Stimulated activated CD4-positive, alpha-beta T cell treated with anti-CD3 and anti-CD28 coated beads, Interleukin-2, amount 100 ng/mL, for 24 hours (primary cell): ENCODE measurements at regions not wholly inside any gene's neighbourhood (a gene's known extent, or its start where the extent isn't known, plus 50 kb on each side); places are given as distances from the start of the nearest gene placed in this dataset.
"Not testable (repeated sequence)": the region's sequence is repeated elsewhere in the genome, so short reads cannot be mapped to it uniquely, and the experiment has no call there.

Experiments used
- DNase-seq, 2 donors: peaks; one replicate each; pipeline ENCODE4 v3.0.0-alpha.2; 2020

DNA sequence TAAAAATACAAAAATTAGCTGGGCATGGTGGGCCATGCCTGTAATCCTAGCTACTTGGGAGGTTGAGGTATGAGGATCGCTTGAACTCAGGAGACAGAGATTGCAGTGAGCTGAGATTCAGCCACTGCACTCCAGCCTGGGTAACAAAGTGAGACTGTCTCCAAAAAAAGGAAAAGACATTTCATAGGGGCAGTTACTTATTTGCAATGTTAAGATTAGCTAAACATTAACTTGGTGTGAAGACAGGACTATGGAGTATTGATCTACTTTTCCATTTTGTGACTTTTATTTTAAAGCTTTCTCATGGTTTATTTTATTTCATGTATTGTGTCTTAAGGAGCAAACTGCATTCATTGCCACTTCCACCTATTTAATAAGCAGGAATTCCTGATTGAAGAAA lies 153.0 kb downstream of the UTRN start:
- no peak for DNase-seq

DNA sequence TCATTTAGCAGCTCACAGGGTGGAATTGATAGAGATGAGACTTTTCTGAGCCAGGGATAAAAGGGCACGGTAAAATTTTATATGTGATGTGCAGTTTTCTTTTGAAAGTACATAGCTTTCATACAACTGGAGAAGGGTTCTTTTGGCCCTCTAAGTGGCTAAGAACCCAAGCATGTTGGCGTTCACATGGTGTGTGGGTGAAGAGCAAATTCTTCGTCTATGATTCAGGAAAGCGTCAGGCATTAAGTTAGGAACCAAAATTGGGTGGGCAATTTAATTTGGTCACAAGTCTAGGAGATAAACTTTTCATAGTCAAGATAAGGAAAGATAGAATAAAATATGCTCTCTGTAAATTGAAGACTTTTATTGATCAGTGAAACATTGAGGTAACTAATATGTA lies 153.9 kb downstream of the UTRN start:
- DNase-seq = no peak

DNA sequence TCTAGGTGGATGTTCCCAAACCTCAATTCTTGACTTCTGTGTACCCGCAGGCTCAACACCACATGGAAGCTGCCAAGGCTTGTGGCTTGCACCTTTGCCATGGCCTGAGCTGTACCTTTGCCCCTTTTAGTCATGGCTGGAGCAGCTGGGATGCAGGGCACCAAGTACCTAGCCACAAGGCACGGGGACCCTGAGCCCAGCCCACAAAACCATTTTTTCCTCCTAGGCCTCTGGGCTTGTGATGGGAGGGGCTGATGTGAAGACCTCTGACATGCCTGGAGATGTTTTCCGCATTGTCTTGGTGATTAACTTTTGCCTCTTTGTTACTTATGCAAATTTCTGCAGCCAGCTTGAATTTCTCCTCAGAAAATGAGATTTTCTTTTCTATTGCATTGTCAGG lies 156.7 kb downstream of the UTRN start:
- DNase-seq = not testable (repeated sequence)

DNA sequence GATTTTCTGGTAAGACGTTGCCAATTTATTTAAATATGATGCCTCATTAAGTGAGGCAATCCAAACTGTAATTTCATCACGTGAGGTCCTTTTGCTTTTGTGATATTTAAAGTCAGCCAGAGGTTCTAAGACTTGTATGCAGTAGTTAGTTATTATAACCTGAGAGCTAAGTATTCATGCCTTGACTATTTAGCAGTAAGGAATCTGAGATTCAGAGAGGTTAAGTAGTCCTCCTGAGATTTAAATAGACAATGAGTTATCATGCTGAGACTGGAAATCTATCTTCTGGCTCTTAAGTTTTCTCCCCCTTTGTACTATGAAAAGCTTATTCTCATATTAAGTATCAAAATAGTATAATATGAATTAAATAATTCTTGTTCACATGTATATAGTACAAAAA lies 158.0 kb downstream of the UTRN start:
- no peak for DNase-seq

DNA sequence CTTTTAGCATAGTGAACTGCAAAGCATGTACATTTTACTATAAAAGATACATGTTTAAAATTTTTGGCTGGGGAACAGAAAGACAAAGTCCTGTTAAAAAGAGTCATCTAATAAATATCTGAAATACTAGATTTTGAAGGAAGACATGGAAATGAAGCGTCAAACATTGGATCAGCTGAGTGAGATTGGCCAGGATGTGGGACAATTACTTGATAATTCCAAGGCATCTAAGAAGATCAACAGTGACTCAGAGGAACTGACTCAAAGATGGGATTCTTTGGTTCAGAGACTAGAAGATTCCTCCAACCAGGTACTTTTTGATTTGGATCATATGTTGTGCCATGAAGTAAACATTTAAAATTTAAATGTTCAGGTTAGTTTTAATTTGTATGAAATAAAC lies 162.3 kb downstream of the UTRN start:
- no peak for DNase-seq

DNA sequence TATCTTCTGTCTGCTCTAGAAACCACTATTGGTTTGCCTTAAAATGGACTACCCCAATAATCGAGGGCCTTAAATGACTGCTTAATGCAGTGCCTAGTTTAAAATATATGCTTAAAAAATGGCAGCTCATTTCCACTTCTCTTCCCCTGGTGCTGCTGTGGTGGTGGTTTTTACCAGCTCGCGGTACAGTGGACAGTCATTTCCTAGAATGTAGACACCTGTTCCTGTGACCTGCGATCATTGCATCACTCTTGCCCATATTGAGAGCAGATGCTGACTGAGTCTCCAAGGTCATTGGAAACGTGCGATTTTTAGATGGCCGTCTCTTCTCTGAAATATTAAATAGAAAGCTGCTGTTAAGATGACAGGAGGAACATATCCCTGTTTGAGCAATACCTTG lies 164.1 kb downstream of the UTRN start:
- no peak for DNase-seq

DNA sequence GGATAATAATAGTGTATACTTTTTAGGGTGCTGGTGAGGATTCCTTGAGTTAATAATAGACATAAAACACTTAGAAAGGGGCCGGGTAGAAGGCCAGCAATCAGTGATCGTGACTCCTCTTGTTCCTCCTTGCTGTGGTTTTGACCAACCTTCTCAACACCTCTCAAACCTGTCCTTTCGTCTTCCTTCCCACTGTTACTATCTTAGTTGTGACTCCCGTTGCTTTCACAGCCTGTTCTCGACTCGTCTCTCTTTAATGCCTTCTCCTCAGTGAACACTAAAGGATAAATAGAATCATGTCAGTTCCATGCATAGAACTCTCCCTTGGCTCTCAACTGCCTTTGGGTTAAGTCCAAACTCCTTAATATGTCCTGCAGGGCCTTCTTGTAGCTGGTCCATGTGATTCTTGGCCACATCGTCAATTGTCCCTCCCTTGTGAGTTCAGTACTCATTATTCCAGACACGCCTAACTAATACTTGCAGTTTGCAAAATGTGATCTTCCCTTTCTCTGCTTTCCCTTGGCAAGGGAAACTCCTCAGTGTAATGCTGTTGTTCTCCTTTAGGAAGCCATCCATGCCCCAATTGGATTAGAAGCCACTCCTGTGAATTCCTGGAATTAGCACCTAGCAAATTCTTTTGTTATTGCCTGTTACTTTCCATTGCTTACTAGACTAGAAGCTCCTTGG lies 164.9 kb downstream of the UTRN start:
- no peak for DNase-seq

DNA sequence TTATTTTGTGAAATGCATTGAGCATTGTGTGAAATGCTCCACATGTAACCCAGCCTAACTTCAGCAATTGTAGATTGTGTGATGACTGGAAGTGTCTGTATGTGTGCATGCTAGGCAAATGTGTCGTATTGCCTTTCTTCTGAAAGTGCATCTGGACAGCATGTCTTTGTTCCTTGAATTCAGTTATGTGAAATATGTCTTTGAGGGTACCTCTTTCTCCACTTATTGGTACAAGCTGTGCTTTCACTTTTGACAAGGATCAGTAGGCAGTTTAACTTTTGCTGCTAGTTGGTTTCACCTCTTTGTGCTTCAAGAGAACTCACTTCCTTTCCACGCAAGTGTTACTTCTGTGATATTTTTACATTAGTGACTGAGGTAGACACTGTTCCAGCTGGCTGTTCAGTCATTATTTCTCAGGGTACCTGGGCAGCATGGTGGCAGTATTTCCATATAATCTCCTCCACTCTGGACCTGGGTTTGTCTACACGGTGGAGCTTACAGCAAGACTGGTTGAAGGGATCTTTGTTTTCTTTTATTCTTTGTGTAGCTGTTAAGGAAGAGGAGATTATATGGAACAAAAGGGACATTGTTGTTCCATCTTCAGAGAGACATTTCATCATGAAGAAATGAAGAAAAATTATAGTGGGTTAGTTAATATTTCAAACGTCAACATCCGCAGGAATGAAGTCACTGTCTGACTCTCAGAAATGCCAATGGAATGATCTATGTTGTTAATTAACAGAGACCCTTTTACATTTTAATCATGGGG lies 175.4 kb downstream of the UTRN start:
- no peak for DNase-seq

DNA sequence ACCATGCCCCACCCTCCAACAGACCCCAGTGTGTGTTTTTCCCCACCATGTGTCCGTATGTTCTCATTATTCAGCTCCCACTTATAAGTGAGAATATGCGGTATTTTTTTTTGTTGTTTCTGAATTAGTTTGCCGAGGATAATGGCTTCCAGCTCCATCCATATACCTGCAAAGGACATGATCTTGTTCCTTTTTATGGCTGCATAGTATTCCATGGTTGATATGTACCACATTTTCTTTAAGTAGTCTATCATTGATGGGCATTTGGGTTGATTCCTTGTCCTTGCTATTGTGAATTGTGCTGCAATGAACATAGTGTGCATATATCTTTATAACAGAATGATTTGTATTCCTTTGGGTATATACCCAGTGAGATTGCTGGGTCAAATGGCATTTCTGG lies 176.9 kb downstream of the UTRN start:
- no peak for DNase-seq

DNA sequence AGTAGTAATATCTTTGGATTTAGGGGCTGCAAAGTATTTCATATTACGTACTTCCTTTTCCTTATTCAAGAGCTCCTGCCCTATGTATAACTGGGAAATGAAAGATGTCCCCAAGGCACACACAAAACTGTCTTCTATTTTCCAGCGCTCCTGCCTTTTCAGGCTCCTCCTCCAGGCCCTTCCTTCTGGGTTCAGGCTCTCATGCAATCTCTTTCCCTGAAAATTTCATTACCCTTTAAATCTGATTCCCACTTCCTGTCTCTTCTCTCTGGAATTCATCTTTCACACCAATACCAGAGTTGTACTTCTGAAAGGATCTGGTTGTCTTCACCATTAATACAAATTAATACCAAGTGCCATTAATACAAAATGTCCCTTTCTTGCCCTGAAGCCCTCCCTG lies 181.6 kb downstream of the UTRN start:
- no peak for DNase-seq

DNA sequence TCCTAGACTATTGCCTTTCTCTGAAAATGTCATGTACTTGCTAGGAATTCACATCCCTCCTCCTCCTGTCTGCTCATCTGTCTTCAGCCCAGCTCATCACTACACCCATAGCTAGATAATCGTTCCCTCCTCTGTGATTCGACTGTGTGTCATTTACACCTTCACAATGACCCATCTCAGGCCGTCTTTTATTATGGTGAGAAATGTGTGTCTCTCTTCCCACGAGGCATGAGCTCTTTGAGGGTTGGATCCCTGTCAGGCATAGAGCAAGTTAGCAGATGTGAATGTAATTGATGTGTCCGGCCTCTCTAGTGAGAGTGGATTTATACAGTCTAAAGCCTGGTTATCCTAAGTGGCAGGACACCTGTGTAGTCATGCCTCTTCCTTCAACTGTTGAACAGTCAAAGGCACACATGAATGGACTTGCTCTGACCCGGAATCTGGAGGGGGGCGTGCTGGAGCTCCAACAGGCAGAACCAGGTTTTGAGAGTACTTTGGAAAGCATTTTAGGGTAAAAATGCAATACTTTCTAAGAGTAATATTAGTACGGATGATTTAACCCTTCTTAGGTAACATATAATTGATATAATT lies 182.1 kb downstream of the UTRN start:
- DNase-seq = no peak

DNA sequence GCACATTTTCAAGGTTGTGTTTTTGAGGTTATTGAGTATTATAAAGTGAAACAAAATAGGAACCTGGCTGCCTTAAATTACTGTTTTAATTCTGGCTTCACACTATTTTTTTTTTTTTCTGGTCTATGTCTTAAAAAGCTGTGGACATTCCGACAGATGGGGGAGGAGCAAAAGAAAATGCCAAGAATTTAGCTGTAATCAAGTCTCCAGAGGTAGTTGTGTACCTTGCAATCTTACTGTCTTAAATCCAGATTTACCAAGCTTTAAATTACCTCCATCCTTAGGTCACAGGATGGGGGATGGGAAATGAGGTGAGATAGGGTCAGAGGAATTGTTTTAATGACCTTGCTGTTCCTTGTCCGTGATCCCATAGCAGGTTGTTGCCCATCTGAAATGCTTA lies 182.8 kb downstream of the UTRN start:
- DNase-seq = no peak

DNA sequence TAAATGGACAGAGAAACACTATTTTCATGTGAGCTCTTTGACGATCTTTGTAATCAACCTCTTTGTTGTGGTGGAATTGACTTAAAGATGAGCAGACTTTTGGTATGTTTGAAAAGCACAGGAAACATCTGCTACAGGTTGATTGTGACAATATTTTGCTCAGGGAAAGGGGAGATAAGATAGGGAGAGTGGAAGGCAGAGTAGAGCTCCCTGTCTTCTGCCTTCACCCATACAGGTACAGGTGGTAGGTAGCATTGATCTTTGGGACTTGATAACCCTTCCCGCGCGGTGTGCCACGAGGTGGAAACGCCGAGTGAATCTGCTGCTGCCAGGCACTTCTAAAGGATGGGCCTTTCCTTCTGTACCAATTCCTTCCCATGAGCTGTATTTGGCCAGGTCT lies 183.6 kb downstream of the UTRN start:
- peak; percentile 26 to 40 for DNase-seq

DNA sequence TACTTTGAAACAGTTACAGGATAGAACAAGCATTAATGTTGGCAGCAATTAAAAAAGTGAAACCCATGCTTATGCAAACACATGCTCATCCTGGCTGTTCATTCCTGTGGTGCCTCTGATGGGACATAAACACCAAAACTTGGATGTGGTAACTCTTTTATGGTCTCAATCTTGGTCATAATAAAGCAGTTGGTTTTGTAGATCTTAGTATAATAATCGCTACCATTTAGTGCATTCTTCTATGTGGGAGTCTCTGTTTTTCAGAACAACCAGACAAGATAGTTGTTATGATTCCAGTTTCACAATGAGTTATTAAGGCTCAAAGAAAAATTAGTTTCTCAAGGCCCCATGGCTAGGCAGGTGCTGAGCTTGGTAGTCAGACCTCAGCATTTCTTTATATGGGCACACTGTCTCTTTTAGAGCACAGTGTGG lies 184.0 kb downstream of the UTRN start:
- peak; percentile 11 to 25 for DNase-seq

DNA sequence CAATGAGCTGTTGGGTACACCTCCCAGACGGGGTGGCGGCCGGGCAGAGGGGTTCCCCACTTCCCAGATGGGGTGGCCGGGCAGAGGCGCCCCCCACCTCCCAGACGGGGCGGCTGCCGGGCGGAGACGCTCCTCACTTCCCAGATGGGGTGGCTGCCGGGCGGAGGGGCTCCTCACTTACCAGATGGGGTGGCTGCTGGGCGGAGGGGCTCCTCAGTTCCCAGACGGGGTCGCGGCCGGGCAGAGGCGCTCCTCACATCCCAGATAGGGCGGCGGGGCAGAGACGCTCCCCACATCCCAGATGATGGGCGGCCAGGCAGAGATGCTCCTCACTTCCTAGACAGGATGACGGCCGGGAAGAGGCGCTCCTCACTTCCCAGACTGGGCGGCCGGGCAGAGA lies 185.1 kb downstream of the UTRN start:
- DNase-seq = not testable (repeated sequence)

DNA sequence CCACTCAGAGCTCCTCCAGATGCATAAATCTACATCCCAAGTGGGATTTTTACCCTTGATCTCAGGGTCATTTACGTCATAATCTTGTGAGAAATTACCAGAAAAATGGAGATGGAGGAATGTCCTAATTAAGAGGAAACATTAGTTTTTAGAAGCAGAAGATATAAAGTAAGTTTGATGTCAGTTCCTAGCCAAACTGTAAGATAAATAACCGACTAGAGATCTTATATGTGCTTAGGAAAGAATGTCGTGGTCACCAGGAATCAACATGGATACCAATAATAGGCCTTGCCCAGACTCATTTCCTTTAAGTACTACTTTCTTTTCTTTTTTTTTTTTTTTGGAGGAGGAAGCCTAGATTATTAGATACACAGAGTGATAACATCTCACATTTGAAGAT lies 186.9 kb downstream of the UTRN start:
- DNase-seq = no peak

DNA sequence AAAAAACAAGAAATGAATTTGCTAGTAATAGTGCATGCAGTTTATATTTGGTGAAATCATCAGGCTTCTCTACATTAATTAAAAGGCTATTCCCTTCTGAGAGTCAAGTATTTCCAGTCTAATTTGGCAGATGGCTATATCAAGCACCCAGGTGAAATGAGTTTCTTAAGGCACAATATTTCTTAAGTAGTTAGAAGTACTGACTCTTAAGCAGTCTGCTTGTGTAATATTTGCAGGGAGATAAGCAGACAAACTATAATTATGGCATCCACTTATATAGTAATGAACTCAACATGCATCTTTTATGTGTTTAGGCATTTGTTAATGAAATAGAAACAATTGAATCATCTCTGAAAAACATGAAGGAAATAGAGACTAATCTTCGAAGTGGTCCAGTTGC lies 189.2 kb downstream of the UTRN start:
- DNase-seq = no peak

DNA sequence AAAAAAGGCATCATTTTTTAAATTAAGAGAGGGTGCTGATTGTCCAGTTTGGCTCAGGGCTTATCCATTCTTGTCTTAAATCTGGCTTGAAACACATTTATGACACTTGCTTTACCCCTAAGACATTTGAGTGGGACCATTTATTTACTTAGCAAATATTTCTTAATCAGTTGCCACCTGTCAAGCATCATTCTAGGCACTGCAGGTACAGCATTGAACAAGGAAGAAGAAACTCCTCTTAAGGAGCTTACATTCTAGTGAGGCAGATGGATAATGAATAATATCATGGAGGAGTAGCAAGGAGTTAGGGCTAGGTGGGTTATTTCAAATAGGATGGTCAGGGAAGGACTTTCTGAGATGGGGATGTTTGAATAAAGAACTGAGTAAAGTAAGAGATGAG lies 189.8 kb downstream of the UTRN start:
- no peak for DNase-seq

DNA sequence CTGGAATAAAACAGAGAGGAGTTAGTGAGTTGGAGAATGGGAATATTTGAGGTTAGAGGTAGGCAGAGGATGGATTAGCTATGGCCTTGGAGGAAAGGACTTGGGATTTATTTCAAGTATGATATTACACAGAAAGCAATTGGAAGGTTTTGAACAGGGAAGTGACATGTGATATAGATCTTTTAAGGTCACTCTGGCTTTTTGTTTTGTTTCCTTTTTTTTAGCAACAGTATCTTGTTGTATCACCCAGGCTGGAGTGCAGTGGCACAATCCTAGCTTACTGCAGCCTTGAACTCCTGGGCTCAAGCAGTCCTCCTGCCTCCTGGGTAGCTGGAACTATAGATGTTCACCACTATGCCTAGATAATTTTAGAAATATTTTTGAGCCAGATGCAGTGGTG lies 190.3 kb downstream of the UTRN start:
- DNase-seq = no peak

DNA sequence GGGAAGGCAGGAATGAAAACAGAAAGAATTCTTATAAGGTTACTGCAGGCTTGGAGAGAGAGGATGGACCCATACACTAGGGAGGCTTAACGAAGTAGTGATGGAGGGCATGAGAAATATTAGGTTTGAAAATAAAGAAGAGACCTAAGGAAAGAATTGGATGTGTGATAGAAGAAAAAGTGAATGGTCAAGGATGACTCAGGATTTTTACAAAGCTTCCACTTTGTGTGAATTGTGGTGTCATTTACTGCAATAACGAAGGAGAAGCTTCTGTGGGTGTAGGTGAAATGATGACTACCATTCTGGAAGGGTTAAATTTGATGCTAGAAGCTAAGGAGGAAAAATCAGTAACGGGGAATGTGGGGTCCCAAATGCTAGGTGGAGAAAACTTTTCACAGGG lies 191.2 kb downstream of the UTRN start:
- DNase-seq = no peak

DNA sequence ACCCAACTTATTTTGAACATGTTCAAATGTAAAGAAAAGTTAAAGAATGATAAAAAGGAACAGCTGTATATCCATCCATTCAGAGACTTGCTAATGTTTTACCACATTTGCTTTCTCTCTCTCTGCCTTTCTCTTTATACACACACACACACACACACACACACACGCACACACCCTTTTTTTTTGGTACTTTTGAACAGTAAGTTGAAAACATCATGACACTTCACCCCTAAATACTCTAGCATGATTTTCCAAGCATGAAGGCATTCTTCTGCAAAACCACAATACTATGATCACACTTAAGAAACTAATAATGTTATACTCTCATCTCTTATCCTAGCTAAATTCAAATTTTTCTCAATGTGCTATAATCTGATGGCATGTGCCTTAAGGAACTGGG lies 192.3 kb downstream of the UTRN start:
- no peak for DNase-seq

DNA sequence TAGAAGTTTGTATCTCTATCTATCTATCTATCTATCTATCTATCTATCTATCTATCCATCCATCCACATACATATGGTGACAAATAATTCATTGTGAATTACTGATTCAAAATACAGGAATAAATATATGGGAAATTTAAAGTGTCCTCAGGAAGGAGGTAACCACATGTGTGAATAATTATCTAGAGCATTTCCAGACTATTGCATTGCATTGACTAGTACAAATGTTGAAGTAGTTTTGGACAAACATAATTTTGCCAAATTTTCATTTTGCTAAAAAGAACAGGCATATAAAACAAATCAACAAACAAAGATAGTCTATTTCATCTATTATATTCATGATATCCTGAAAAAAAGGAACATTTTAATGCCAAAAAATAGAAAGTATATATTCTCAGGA lies 192.7 kb downstream of the UTRN start:
- DNase-seq = no peak

DNA sequence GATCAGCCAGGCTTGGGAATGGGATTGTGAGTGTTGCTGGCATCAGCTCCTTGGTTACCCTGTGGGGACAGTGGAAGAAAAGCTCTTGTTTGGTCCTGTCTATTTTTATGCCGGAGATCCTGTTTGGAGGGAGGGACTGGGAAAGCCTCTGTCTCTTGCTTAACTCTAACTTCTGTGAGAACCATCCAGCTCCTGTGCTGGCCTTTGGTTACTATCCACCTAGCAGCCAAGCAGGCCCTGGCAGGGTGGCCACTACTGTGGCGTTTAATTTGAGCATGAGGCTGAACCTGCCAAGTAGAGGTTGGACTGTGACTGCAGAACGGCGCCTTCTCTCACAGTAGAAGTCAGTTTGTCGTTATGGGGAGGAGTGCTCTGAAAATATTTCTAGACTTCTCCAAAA lies 193.3 kb downstream of the UTRN start:
- DNase-seq = no peak

DNA sequence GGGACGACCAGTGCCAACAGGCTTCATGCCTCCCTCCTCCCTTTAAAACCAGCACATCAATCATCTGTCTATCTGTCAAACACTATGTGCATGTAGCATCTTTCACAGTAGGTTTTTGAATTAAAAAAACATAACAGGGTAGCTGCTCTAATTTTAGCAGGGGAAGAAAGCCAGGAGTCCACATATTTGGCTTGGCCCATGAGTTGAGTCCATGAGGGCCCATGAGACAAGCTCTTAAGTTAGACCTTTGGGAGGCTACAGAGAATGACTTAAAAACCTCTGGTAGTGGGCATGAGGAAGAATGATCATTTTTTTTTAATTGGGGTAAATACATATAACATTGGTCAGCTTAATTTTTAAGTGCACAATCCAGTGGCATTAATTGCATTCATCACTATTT lies 194.9 kb downstream of the UTRN start:
- DNase-seq = no peak

DNA sequence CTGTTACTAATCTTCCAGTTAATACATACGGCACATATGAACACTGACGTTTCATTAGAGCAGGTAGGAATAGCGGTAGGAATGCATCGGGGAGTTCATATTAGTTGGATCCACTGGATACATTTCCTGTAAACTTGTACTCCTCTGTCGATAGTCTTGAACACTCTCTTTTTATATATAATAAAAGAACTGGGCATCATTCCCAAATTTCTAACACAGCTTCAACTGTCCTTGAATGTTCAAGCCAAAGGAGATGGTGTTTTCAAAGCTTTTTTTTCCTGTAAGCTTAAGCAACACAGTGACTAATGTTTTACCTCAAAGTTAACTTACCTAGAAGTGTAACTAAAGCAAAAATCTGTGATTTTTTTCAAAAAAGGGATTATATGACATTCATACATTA lies 195.3 kb downstream of the UTRN start:
- no peak for DNase-seq
